Esophagus squamous epithelium (tissue), 5 donors: ENCODE measurements at regions not wholly inside any gene's neighbourhood (a gene's known extent, or its start where the extent isn't known, plus 50 kb on each side); places are given as distances from the start of the nearest gene placed in this dataset.

Experiments used
- DNase-seq: peaks from one replicate; lab custom pipeline; 2025; lab: John Stamatoyannopoulos, UW
- H3K27ac ChIP-seq, 4 donors: fragments of 200-600 bp; sonication (generic); one replicate each; pipeline ENCODE4 v1.5.1; 2016 to 2019; ENCODE audit warnings: mild to moderate bottlenecking in 1 of 4
- H3K27me3 ChIP-seq, 4 donors: fragments of 200-600 bp; sonication (generic); 1 replicate in 3 of 4; 2 replicates in 1 of 4; pipeline versions ENCODE4 v1.5.1 to v1.6.0; 2017 to 2021; ENCODE audit warnings: antibody characterized with exemption in 1 of 4
- H3K36me3 ChIP-seq, 3 donors: fragments of 200-600 bp; sonication (generic); one replicate each; pipeline ENCODE4 v1.5.1; 2016 to 2019
- H3K4me1 ChIP-seq, 3 donors: fragments of 200-600 bp; sonication (generic); one replicate each; pipeline ENCODE4 v1.5.1; 2017 to 2019
- H3K4me3 ChIP-seq, 4 donors: fragments of 200-600 bp; sonication (generic); 1 replicate in 3 of 4; 2 replicates in 1 of 4; pipeline ENCODE4 v1.5.1; 2016 to 2019; ENCODE audit warnings: mild to moderate bottlenecking in 2 of 4, moderate library complexity in 1 of 4
- H3K9me3 ChIP-seq, 3 donors: fragments of 200-600 bp; sonication (generic); one replicate each; pipeline ENCODE4 v1.5.1; 2016 to 2019
- POLR2A ChIP-seq, 4 donors: fragments of 450-650 bp; IDR thresholded peaks; one replicate each; pipeline ENCODE4 v1.6.1; 2017; ENCODE audit warnings: antibody characterized with exemption in 4 of 4, mild to moderate bottlenecking in 4 of 4, moderate library complexity in 3 of 4
- WGBS, 2 donors: methylation state at CpG; one replicate each; pipeline ENCODE4 v1.1.5; 2018; 5-methylcytosine and 5-hydroxymethylcytosine counted together
- intact Hi-C: fragments of 100-400 bp; cut with DNase I; formaldehyde crosslinking; loops from one replicate; pipeline ENCODE4 v1.15.0; 2022
- TF ChIP-seq, protein P1 (sequence below), 6 experiments: fragments of 450-650 bp in 4 of 6; fragments of 200-600 bp in 2 of 6; sonication (generic) in 2 of 6; IDR thresholded peaks; one replicate each; pipeline ENCODE4 v1.5.1; 2016 to 2019; ENCODE audit warnings: antibody characterized with exemption in 6 of 6, mild to moderate bottlenecking in 4 of 6, moderate library complexity in 4 of 6
- donor health status: DM: yes; HTN: yes; CAD: no.

GRCh38 chr13:38421590-38422560 lies 72.2 kb downstream of the UFM1 start:
- Histone ChIP-seq H3K4me1 (no peaks in the 10 kb centered on the region), H3K4me3 (no peak overlapping the region), H3K27ac (no peak overlapping the region), H3K9me3 (no peaks in the 10 kb centered on the region), H3K36me3 (no peaks in the 10 kb centered on the region), H3K27me3 (no peaks in the 10 kb centered on the region)
- intact Hi-C loops = no loop called here
- TF ChIP-seq, protein P1, sequence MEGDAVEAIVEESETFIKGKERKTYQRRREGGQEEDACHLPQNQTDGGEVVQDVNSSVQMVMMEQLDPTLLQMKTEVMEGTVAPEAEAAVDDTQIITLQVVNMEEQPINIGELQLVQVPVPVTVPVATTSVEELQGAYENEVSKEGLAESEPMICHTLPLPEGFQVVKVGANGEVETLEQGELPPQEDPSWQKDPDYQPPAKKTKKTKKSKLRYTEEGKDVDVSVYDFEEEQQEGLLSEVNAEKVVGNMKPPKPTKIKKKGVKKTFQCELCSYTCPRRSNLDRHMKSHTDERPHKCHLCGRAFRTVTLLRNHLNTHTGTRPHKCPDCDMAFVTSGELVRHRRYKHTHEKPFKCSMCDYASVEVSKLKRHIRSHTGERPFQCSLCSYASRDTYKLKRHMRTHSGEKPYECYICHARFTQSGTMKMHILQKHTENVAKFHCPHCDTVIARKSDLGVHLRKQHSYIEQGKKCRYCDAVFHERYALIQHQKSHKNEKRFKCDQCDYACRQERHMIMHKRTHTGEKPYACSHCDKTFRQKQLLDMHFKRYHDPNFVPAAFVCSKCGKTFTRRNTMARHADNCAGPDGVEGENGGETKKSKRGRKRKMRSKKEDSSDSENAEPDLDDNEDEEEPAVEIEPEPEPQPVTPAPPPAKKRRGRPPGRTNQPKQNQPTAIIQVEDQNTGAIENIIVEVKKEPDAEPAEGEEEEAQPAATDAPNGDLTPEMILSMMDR (IDR thresholded peaks at IDR 0.05) = no peak
- no peak for TF ChIP-seq POLR2A (IDR thresholded peaks at IDR 0.05)
- 93 to 96% methylated on average over 4 to 5 of the region's 5 CpGs for whole genome bisulfite sequencing, 2 donors
- no peak for DNase-seq

DNA sequence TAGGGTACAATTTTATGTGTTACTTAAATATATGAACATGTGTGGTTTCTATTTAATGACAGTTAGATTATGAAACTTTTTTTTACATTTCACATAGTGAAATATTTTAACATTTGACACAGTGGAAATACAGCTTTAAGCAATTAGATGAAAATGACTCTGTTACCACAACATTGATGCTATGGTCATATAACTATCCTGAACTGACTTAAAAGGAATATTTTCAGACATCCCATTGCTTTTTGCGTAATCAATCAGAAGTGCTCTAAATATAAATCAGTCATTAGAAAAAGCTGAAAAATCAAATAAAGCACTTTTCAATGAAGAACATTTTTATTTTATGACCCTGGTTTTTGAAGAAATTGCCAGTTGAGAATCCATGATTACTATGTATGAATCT lies 80.3 kb downstream of the UFM1 start:
- Histone ChIP-seq H3K4me3 (no peak overlapping the region), H3K4me1 (no peaks in the 10 kb centered on the region), H3K27ac (no peak overlapping the region), H3K27me3 (no peaks in the 10 kb centered on the region), H3K36me3 (no peaks in the 10 kb centered on the region), H3K9me3 (no peaks in the 10 kb centered on the region)
- intact Hi-C loops = no loop called here
- DNase-seq = no peak
- WGBS, 2 donors = 93 to 100% methylated on average over 1 of the region's 1 CpG
- TF ChIP-seq, protein P1 (IDR thresholded peaks at IDR 0.05) = no peak
- no peak for TF ChIP-seq POLR2A (IDR thresholded peaks at IDR 0.05)

DNA sequence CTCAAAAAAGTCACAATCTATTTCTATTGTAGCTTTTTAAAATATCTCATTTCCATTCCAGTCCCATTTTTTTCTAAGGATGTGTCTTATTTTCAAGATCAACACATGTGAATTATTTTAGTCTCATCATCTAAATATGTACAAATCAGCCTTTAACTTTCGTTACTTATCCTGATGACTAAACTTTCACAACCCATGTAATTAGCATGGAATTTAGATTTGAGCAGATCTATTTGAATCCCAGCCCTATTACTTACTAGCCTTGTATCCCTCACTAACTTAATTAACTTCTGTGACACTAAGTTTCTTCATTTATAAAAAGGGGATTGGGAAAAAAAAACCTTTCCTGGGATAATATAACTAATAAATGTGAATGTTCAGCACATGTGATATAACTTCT lies 81.1 kb downstream of the UFM1 start:
- no peaks in the 10 kb centered on the region for H3K9me3 ChIP-seq
- TF ChIP-seq, protein P1 (IDR thresholded peaks at IDR 0.05) = no peak
- no peak for TF ChIP-seq POLR2A (IDR thresholded peaks at IDR 0.05)
- no peak overlapping the region for H3K4me3 ChIP-seq
- no peaks in the 10 kb centered on the region for H3K36me3 ChIP-seq
- H3K27me3 ChIP-seq = no peaks in the 10 kb centered on the region
- H3K4me1 ChIP-seq = no peaks in the 10 kb centered on the region
- 41 to 65% methylated on average over 1 of the region's 1 CpG for WGBS, 2 donors
- no peak for DNase-seq
- intact Hi-C loops = no loop called here
- H3K27ac ChIP-seq = no peak overlapping the region

DNA sequence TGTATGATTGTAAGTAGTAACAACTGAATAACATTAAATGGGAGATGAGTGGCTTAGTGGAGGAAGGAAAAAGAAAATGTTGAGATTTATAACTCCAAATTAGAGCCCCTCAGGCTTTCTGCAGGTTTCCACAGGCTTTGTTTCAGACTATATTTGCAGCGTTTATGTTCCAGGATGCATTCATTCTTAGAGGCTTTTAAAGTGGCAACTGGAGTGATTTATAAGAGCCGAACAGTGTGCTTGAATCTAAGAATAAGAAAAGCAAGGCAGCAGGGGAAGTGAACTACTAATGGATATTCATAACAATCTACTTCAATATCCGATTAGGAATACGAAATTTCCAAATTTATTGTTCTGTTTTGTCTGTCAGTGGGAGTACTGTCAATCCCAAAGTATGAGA lies 91.0 kb downstream of the UFM1 start:
- intact Hi-C loops = no loop called here
- Histone ChIP-seq H3K36me3 (no peaks in the 10 kb centered on the region), H3K27ac (no peak overlapping the region), H3K9me3 (no peaks in the 10 kb centered on the region), H3K27me3 (no peaks in the 10 kb centered on the region), H3K4me1 (no peaks in the 10 kb centered on the region), H3K4me3 (no peak overlapping the region)
- DNase-seq = no peak
- TF ChIP-seq POLR2A (IDR thresholded peaks at IDR 0.05) = no peak
- TF ChIP-seq, protein P1 (IDR thresholded peaks at IDR 0.05) = no peak
- WGBS, 2 donors = 18 to 32% methylated on average over 4 of the region's 4 CpGs

DNA sequence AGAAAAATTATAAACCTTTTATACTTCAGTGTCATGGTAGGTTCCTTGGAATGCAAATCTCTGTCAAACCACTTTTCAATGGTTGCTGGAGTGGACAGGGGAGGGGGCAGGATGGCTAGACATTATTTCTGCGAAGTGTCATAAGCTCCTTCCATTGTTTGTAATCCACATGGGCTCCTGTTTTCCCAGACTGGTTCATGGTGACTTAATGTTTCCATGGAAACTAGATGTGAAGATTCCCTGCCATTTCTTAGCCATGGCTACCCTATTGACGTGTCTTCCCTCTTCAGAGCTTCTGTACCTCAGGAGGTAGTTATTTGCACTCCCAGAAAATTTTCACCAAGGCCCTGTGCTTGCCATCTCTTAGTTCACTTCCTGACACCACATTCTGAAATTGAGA lies 95.3 kb downstream of the UFM1 start:
- TF ChIP-seq, protein P1 (IDR thresholded peaks at IDR 0.05) = no peak
- TF ChIP-seq POLR2A (IDR thresholded peaks at IDR 0.05) = no peak
- Histone ChIP-seq H3K27ac (no peak overlapping the region), H3K27me3 (no peaks in the 10 kb centered on the region), H3K4me1 (no peaks in the 10 kb centered on the region), H3K9me3 (no peaks in the 10 kb centered on the region), H3K36me3 (no peaks in the 10 kb centered on the region), H3K4me3 (no peak overlapping the region)
- WGBS, 2 donors = 53 to 78% methylated on average over 2 of the region's 2 CpGs
- no peak for DNase-seq
- intact Hi-C loops = no loop called here
